GM21576 (cell line): ENCODE measurements at regions not wholly inside any gene's neighbourhood (a gene's known extent, or its start where the extent isn't known, plus 50 kb on each side); places are given as distances from the start of the nearest gene placed in this dataset.

Experiments
- ATAC-seq: cut with Tn5 transposase; IDR thresholded peaks from one replicate; pipeline ENCODE4 v1.9.1; 2021; ENCODE audit warnings: mild to moderate bottlenecking, moderate library complexity; ENCODE audit not compliant: unreplicated experiment

GRCh38 chr15:47824147-47824546 lies 106.8 kb downstream of the SEMA6D start:
- no peak for ATAC-seq

- ATAC-seq: no peak
Observed at GRCh38 chr15:47829667-47830066, 112.4 kb downstream of the SEMA6D start.

- no peak for ATAC-seq
Observed at GRCh38 chr15:47834093-47834492, 116.8 kb downstream of the SEMA6D start.

GRCh38 chr15:47839233-47839825 lies 122.0 kb downstream of the SEMA6D start:
- ATAC-seq: no peak

- ATAC-seq: no peak
Observed at GRCh38 chr15:47843124-47843663, 125.9 kb downstream of the SEMA6D start.

GRCh38 chr15:47844437-47844836 lies 127.1 kb downstream of the SEMA6D start:
- no peak for ATAC-seq

GRCh38 chr15:47846128-47846868 lies 129.0 kb downstream of the SEMA6D start:
- no peak for ATAC-seq

GRCh38 chr15:47846876-47847275 lies 129.6 kb downstream of the SEMA6D start:
- ATAC-seq: no peak

GRCh38 chr15:47856071-47856470 lies 138.8 kb downstream of the SEMA6D start:
- no peak for ATAC-seq

- ATAC-seq: no peak
Observed at GRCh38 chr15:47857014-47857775, 139.9 kb downstream of the SEMA6D start.

GRCh38 chr15:47857776-47858167 lies 140.5 kb downstream of the SEMA6D start:
- peak; percentile 57 for ATAC-seq

GRCh38 chr15:47861111-47861903 lies 144.0 kb downstream of the SEMA6D start:
- no peak for ATAC-seq

GRCh38 chr15:47862402-47862801 lies 145.1 kb downstream of the SEMA6D start:
- ATAC-seq: peak; percentile 73

GRCh38 chr15:47866446-47866845 lies 149.1 kb downstream of the SEMA6D start:
- ATAC-seq: no peak

GRCh38 chr15:47870300-47870955 lies 153.1 kb downstream of the SEMA6D start:
- no peak for ATAC-seq

GRCh38 chr15:47870956-47871625 lies 153.8 kb downstream of the SEMA6D start:
- no peak for ATAC-seq

GRCh38 chr15:47872208-47872607 lies 154.9 kb downstream of the SEMA6D start:
- no peak for ATAC-seq

- ATAC-seq: no peak
Observed at GRCh38 chr15:47872869-47873432, 155.6 kb downstream of the SEMA6D start.

GRCh38 chr15:47876986-47877385 lies 159.7 kb downstream of the SEMA6D start:
- no peak for ATAC-seq
